ENCODE measurements at regions not wholly inside any gene's neighbourhood (a gene's known extent, or its start where the extent isn't known, plus 50 kb on each side); places are given as distances from the start of the nearest gene placed in this dataset.

GRCh38 chr4:38243388-38244053 lies 283.3 kb downstream of the PTTG2 start (continued):
- TF ChIP-seq ZNF592 (IDR thresholded peaks at IDR 0.05): no peak
- peak; percentile 88 for TF ChIP-seq ZFP91 (CRISPR knock-in tag; IDR thresholded peaks at IDR 0.05)
- no peak for TF ChIP-seq ARID1B (IDR thresholded peaks at IDR 0.05)
- TF ChIP-seq ZNF785 (CRISPR knock-in tag; IDR thresholded peaks at IDR 0.05): no peak
- TF ChIP-seq SRSF9 (IDR thresholded peaks at IDR 0.05; ENCODE audit: borderline replicate concordance, low read depth, low read length): no peak
- TF ChIP-seq HMGXB4 (CRISPR knock-in tag; IDR thresholded peaks at IDR 0.05): no peak
- no peak for TF ChIP-seq ZNF165 (CRISPR knock-in tag; IDR thresholded peaks at IDR 0.05; ENCODE audit: borderline replicate concordance)
- no peak for TF ChIP-seq CBX8 (IDR thresholded peaks at IDR 0.05; ENCODE audit: borderline replicate concordance, extremely low read depth, low read depth, low read length, poor library complexity, severe bottlenecking)
- TF ChIP-seq DNMT1 (IDR thresholded peaks at IDR 0.05): no peak
- peak; percentile 83 for TF ChIP-seq ADNP (tag; IDR thresholded peaks at IDR 0.05)
- 0 out of 2 replicates have a peak, but pooled peaks have one; percentile 43 for TF ChIP-seq FOXK1 (CRISPR knock-in tag; IDR thresholded peaks at IDR 0.05; ENCODE audit: borderline replicate concordance)
- TF ChIP-seq SREBF1 (IDR thresholded peaks at IDR 0.05; ENCODE audit: borderline replicate concordance, low read depth, low read length): no peak
- no peak for TF ChIP-seq RFX1 (IDR thresholded peaks at IDR 0.05)
- no peak for TF ChIP-seq NRF1 (conservative IDR thresholded peaks at IDR 0.05 in 1 of 2, IDR thresholded peaks at IDR 0.05 in 1 of 2)
- TF ChIP-seq ZBTB8A (IDR thresholded peaks at IDR 0.05; ENCODE audit: partially characterized antibody): no peak
- TF ChIP-seq SOX6 (IDR thresholded peaks at IDR 0.05): no peak
- peak; percentile 96 for TF ChIP-seq THRB (CRISPR knock-in tag; conservative IDR thresholded peaks at IDR 0.05)
- no peak for TF ChIP-seq ATF2 (CRISPR knock-in tag; IDR thresholded peaks at IDR 0.05)

Measured in K562 (cell line).